ENCODE measurements at regions not wholly inside any gene's neighbourhood (a gene's known extent, or its start where the extent isn't known, plus 50 kb on each side); places are given as distances from the start of the nearest gene placed in this dataset.
"Not testable (repeated sequence)": the region's sequence is repeated elsewhere in the genome, so short reads cannot be mapped to it uniquely, and the experiment has no call there.

GRCh38 chr4:3611778-3612177, 79.6 kb upstream of the LRPAP1 start:
- no peaks in the 10 kb centered on the region for H3K27me3 ChIP-seq
- H4K20me1 ChIP-seq (ENCODE audit: insufficient read depth, poor library complexity, severe bottlenecking), result no peaks in the 10 kb centered on the region
- no peak overlapping the region for H3K4me3 ChIP-seq
- H3K36me3 ChIP-seq (replicated peaks; ENCODE audit: insufficient read depth, low read depth), result no peaks in the 10 kb centered on the region
- H2AFZ ChIP-seq, result no peak overlapping the region
- no peaks in the 10 kb centered on the region for H3K9me3 ChIP-seq (ENCODE audit: low read depth)
- no peaks in the 10 kb centered on the region for H3K9me2 ChIP-seq (replicated peaks; ENCODE audit: insufficient read depth)
- H3K4me1 ChIP-seq (ENCODE audit: insufficient read depth), result no peaks in the 10 kb centered on the region
- WGBS (ENCODE audit: low lambda C conversion rate, missing lambda C conversion rate), result 91% methylated on average over 14 of the region's 14 CpGs
- H3K4me2 ChIP-seq, result no peak overlapping the region
- no peaks in the 10 kb centered on the region for H3K79me2 ChIP-seq
- DNase-seq (ENCODE audit: low spot score), result no peak
- TF ChIP-seq EZH2phosphoT487 (IDR thresholded peaks at IDR 0.05; ENCODE audit: low read depth, severe bottlenecking, unreplicated experiment) (no peak), CTCF (IDR thresholded peaks at IDR 0.05; ENCODE audit: poor library complexity) (no peak), EZH2 (IDR thresholded peaks at IDR 0.05; ENCODE audit: borderline replicate concordance) (no peak)
- H3K27ac ChIP-seq, result no peak overlapping the region

GRCh38 chr4:3610851-3611250, 78.6 kb upstream of the LRPAP1 start:
- not testable (repeated sequence) for H3K27ac ChIP-seq; H3K4me3 ChIP-seq; H3K9me2 ChIP-seq (replicated peaks; ENCODE audit: insufficient read depth); H4K20me1 ChIP-seq (ENCODE audit: insufficient read depth, poor library complexity, severe bottlenecking); H3K27me3 ChIP-seq; H3K4me2 ChIP-seq; H3K9me3 ChIP-seq (ENCODE audit: low read depth); DNase-seq (ENCODE audit: low spot score); H3K4me1 ChIP-seq (ENCODE audit: insufficient read depth); H2AFZ ChIP-seq; H3K36me3 ChIP-seq (replicated peaks; ENCODE audit: insufficient read depth, low read depth); H3K79me2 ChIP-seq
- 92% methylated on average over 4 of the region's 4 CpGs for WGBS (ENCODE audit: low lambda C conversion rate, missing lambda C conversion rate)

GRCh38 chr4:3609905-3610304, 77.7 kb upstream of the LRPAP1 start:
- H2AFZ ChIP-seq; H3K27me3 ChIP-seq; H3K9me2 ChIP-seq (replicated peaks; ENCODE audit: insufficient read depth); H3K36me3 ChIP-seq (replicated peaks; ENCODE audit: insufficient read depth, low read depth); H3K4me1 ChIP-seq (ENCODE audit: insufficient read depth); DNase-seq (ENCODE audit: low spot score); H4K20me1 ChIP-seq (ENCODE audit: insufficient read depth, poor library complexity, severe bottlenecking); H3K4me3 ChIP-seq; H3K9me3 ChIP-seq (ENCODE audit: low read depth); H3K27ac ChIP-seq; H3K4me2 ChIP-seq; H3K79me2 ChIP-seq: not testable (repeated sequence)
- 100% methylated on average over 2 of the region's 2 CpGs for WGBS (ENCODE audit: low lambda C conversion rate, missing lambda C conversion rate)

GRCh38 chr4:3607690-3608552, 75.7 kb upstream of the LRPAP1 start:
- no peaks in the 10 kb centered on the region for H3K9me3 ChIP-seq (ENCODE audit: low read depth)
- no peak overlapping the region for H2AFZ ChIP-seq
- no peak overlapping the region for H3K27ac ChIP-seq
- no peaks in the 10 kb centered on the region for H3K79me2 ChIP-seq
- no peak overlapping the region for H3K4me2 ChIP-seq
- no peak for TF ChIP-seq EZH2 (IDR thresholded peaks at IDR 0.05; ENCODE audit: borderline replicate concordance)
- H4K20me1 ChIP-seq (ENCODE audit: insufficient read depth, poor library complexity, severe bottlenecking), result no peaks in the 10 kb centered on the region
- H3K4me1 ChIP-seq (ENCODE audit: insufficient read depth), result no peaks in the 10 kb centered on the region
- H3K9me2 ChIP-seq (replicated peaks; ENCODE audit: insufficient read depth), result no peaks in the 10 kb centered on the region
- DNase-seq (ENCODE audit: low spot score), result no peak
- 79% methylated on average over 20 of the region's 20 CpGs for WGBS (ENCODE audit: low lambda C conversion rate, missing lambda C conversion rate)
- no peaks in the 10 kb centered on the region for H3K27me3 ChIP-seq
- H3K4me3 ChIP-seq, result no peak overlapping the region
- no peaks in the 10 kb centered on the region for H3K36me3 ChIP-seq (replicated peaks; ENCODE audit: insufficient read depth, low read depth)

- H3K9me3 ChIP-seq (ENCODE audit: low read depth); H3K9me2 ChIP-seq (replicated peaks; ENCODE audit: insufficient read depth): not testable (repeated sequence)
Measured at GRCh38 chr4:3606850-3607249, 74.6 kb upstream of the LRPAP1 start.

GRCh38 chr4:3606271-3606670, 74.0 kb upstream of the LRPAP1 start:
- H3K4me2 ChIP-seq; H3K27ac ChIP-seq; H4K20me1 ChIP-seq (ENCODE audit: insufficient read depth, poor library complexity, severe bottlenecking); DNase-seq (ENCODE audit: low spot score); H2AFZ ChIP-seq; H3K36me3 ChIP-seq (replicated peaks; ENCODE audit: insufficient read depth, low read depth); H3K27me3 ChIP-seq; H3K9me2 ChIP-seq (replicated peaks; ENCODE audit: insufficient read depth); H3K4me1 ChIP-seq (ENCODE audit: insufficient read depth); H3K79me2 ChIP-seq; H3K9me3 ChIP-seq (ENCODE audit: low read depth); H3K4me3 ChIP-seq: not testable (repeated sequence)
- WGBS (ENCODE audit: low lambda C conversion rate, missing lambda C conversion rate), result 95% methylated on average over 3 of the region's 3 CpGs

More at GRCh38 chr4:3606850-3607249, 74.6 kb upstream of the LRPAP1 start:
- not testable (repeated sequence) for H3K4me2 ChIP-seq; H3K27me3 ChIP-seq; H3K4me1 ChIP-seq (ENCODE audit: insufficient read depth); H3K27ac ChIP-seq; H3K4me3 ChIP-seq; H3K79me2 ChIP-seq; DNase-seq (ENCODE audit: low spot score); H2AFZ ChIP-seq; H3K36me3 ChIP-seq (replicated peaks; ENCODE audit: insufficient read depth, low read depth); H4K20me1 ChIP-seq (ENCODE audit: insufficient read depth, poor library complexity, severe bottlenecking)
- 84% methylated on average over 5 of the region's 5 CpGs for WGBS (ENCODE audit: low lambda C conversion rate, missing lambda C conversion rate)

Measured in hepatocyte (in vitro differentiated cells).